Fibroblast of peridontal ligament (primary cell): ENCODE measurements at regions not wholly inside any gene's neighbourhood (a gene's known extent, or its start where the extent isn't known, plus 50 kb on each side); places are given as distances from the start of the nearest gene placed in this dataset.
"Not testable (repeated sequence)": the region's sequence is repeated elsewhere in the genome, so short reads cannot be mapped to it uniquely, and the experiment has no call there.

ENCODE experiments used
- DNase-seq: peaks from one replicate; pipeline ENCODE4 v3.0.0-alpha.2; 2010; ENCODE audit errors: extremely low read depth

GRCh38 chr5:179456075-179456474 is 94.3 kb upstream of the RUFY1 start:
- DNase-seq, result not testable (repeated sequence)

- no peak for DNase-seq
Observed at GRCh38 chr5:179455320-179455719, 95.0 kb upstream of the RUFY1 start.

GRCh38 chr5:179454356-179454755 is 96.0 kb upstream of the RUFY1 start:
- no peak for DNase-seq

GRCh38 chr5:179453616-179454015 is 96.7 kb upstream of the RUFY1 start:
- no peak for DNase-seq

- no peak for DNase-seq
Observed at GRCh38 chr5:179452356-179453230, 97.8 kb upstream of the RUFY1 start.

GRCh38 chr5:179451828-179452196 is 98.5 kb upstream of the RUFY1 start:
- no peak for DNase-seq

- DNase-seq, result no peak
Observed at GRCh38 chr5:179451114-179451827, 99.1 kb upstream of the RUFY1 start.

- not testable (repeated sequence) for DNase-seq
Observed at GRCh38 chr5:179449950-179450349, 100.4 kb upstream of the RUFY1 start.

- not testable (repeated sequence) for DNase-seq
Observed at GRCh38 chr5:179448282-179448681, 102.1 kb upstream of the RUFY1 start.

- DNase-seq, result not testable (repeated sequence)
Observed at GRCh38 chr5:179442289-179442688, 97.0 kb upstream of the ADAMTS2 start.

- DNase-seq, result no peak
Observed at GRCh38 chr5:179439181-179439985, 94.1 kb upstream of the ADAMTS2 start.

GRCh38 chr5:179438461-179438860 is 93.2 kb upstream of the ADAMTS2 start:
- no peak for DNase-seq

GRCh38 chr5:179438011-179438441 is 92.8 kb upstream of the ADAMTS2 start:
- DNase-seq, result no peak

GRCh38 chr5:179437341-179438001 is 92.2 kb upstream of the ADAMTS2 start:
- DNase-seq, result no peak

- DNase-seq, result no peak
Observed at GRCh38 chr5:179436321-179437122, 91.3 kb upstream of the ADAMTS2 start.

- DNase-seq, result no peak
Observed at GRCh38 chr5:179435731-179436315, 90.6 kb upstream of the ADAMTS2 start.

- DNase-seq, result no peak
Observed at GRCh38 chr5:179435181-179435580, 89.9 kb upstream of the ADAMTS2 start.

- no peak for DNase-seq
Observed at GRCh38 chr5:179432547-179432946, 87.3 kb upstream of the ADAMTS2 start.

- DNase-seq, result no peak
Observed at GRCh38 chr5:179431221-179431824, 86.1 kb upstream of the ADAMTS2 start.
